SK-N-SH treated with all-trans-retinoic acid at 6 μM for 48 hours (cell line): ENCODE measurements at regions not wholly inside any gene's neighbourhood (a gene's known extent, or its start where the extent isn't known, plus 50 kb on each side); places are given as distances from the start of the nearest gene placed in this dataset.
"Not testable (repeated sequence)": the region's sequence is repeated elsewhere in the genome, so short reads cannot be mapped to it uniquely, and the experiment has no call there.

ENCODE experiments used
- ATAC-seq: fragments of 200-7000 bp; cut with Tn5 transposase; 3 replicates; pipeline ENCODE4 v1.9.1; 2020; ENCODE audit warnings: mild to moderate bottlenecking, moderate library complexity
- ARNTL ChIP-seq: fragments of 450-650 bp; formaldehyde crosslinking; IDR thresholded peaks from 2 replicates; pipeline ENCODE4 v1.5.0; 2020; ENCODE audit warnings: low read depth, mild to moderate bottlenecking, moderate library complexity, borderline replicate concordance
- BACH2 ChIP-seq: fragments of 250-450 bp; sonication (Bioruptor Pico); IDR thresholded peaks from 2 replicates; pipeline ENCODE4 v1.9.0; 2021; ENCODE audit warnings: mild to moderate bottlenecking, borderline replicate concordance
- CREB5 ChIP-seq: fragments of 250-450 bp; sonication (Bioruptor Pico); IDR thresholded peaks from 2 replicates; pipeline ENCODE4 v1.5.1; 2020; ENCODE audit warnings: low read depth, mild to moderate bottlenecking, moderate library complexity
- CSRNP3 ChIP-seq: fragments of 250-450 bp; sonication (Bioruptor Pico); IDR thresholded peaks from 2 replicates; pipeline ENCODE4 v1.5.1; 2021; ENCODE audit warnings: mild to moderate bottlenecking, moderate library complexity
- ESRRG ChIP-seq: fragments of 250-450 bp; sonication (Bioruptor Pico); IDR thresholded peaks from 2 replicates; pipeline ENCODE4 v1.6.1; 2021; ENCODE audit warnings: mild to moderate bottlenecking
- GLIS3 ChIP-seq: fragments of 250-450 bp; sonication (Bioruptor Pico); IDR thresholded peaks from 2 replicates; pipeline ENCODE4 v1.5.0; 2020; ENCODE audit warnings: mild to moderate bottlenecking, moderate library complexity
- OSR1 ChIP-seq: fragments of 250-450 bp; sonication (Bioruptor Pico); IDR thresholded peaks from 2 replicates; pipeline ENCODE4 v1.8.0; 2022; ENCODE audit warnings: moderate library complexity, mild to moderate bottlenecking, inconsistent platforms
- POU6F1 ChIP-seq: fragments of 250-450 bp; sonication (Bioruptor Pico); IDR thresholded peaks from 2 replicates; pipeline ENCODE4 v1.8.0; 2021; ENCODE audit warnings: low read depth, mild to moderate bottlenecking, moderate library complexity, borderline replicate concordance
- PPARA ChIP-seq: fragments of 250-450 bp; sonication (Bioruptor Pico); IDR thresholded peaks from 2 replicates; pipeline ENCODE4 v1.5.0; 2020; ENCODE audit warnings: mild to moderate bottlenecking, borderline replicate concordance
- RARB ChIP-seq: fragments of 250-450 bp; sonication (Bioruptor Pico); IDR thresholded peaks from 2 replicates; pipeline ENCODE4 v1.8.0; 2021; ENCODE audit warnings: mild to moderate bottlenecking, moderate library complexity
- SNAI2 ChIP-seq: fragments of 250-450 bp; sonication (Bioruptor Pico); IDR thresholded peaks from 2 replicates; pipeline ENCODE4 v1.5.0; 2020; ENCODE audit warnings: mild to moderate bottlenecking, moderate library complexity
- TCF4 ChIP-seq: fragments of 250-450 bp; sonication (Bioruptor Pico); IDR thresholded peaks from 2 replicates; pipeline ENCODE4 v1.8.0; 2021; ENCODE audit warnings: mild to moderate bottlenecking, moderate library complexity, borderline replicate concordance
- TOX ChIP-seq: fragments of 250-450 bp; sonication (Bioruptor Pico); IDR thresholded peaks from 2 replicates; pipeline ENCODE4 v1.8.0; 2021; ENCODE audit warnings: mild to moderate bottlenecking, moderate library complexity, borderline replicate concordance
- TSHZ2 ChIP-seq: fragments of 250-450 bp; sonication (Bioruptor Pico); IDR thresholded peaks from 2 replicates; pipeline ENCODE4 v1.5.0; 2020; ENCODE audit warnings: mild to moderate bottlenecking, moderate library complexity
- ZC3H10 ChIP-seq: fragments of 250-450 bp; sonication (Bioruptor Pico); IDR thresholded peaks from 2 replicates; pipeline ENCODE4 v1.5.1; 2021; ENCODE audit warnings: mild to moderate bottlenecking, moderate library complexity
- ZFP3 ChIP-seq: fragments of 250-450 bp; sonication (Bioruptor Pico); IDR thresholded peaks from 2 replicates; pipeline ENCODE4 v1.5.0; 2020; ENCODE audit warnings: mild to moderate bottlenecking, moderate library complexity
- ZFP30 ChIP-seq: fragments of 450-650 bp; formaldehyde crosslinking; IDR thresholded peaks from 2 replicates; pipeline ENCODE4 v1.5.0; 2022; ENCODE audit warnings: mild to moderate bottlenecking, moderate library complexity
- ZNF565 ChIP-seq: fragments of 450-650 bp; formaldehyde crosslinking; conservative IDR thresholded peaks from 2 replicates; pipeline ENCODE4 v1.5.0; 2020; ENCODE audit warnings: low read depth, mild to moderate bottlenecking, moderate library complexity
- ZNF70 ChIP-seq: fragments of 450-650 bp; formaldehyde crosslinking; IDR thresholded peaks from 2 replicates; pipeline ENCODE4 v1.5.0; 2020; ENCODE audit warnings: mild to moderate bottlenecking, moderate library complexity

- TF ChIP-seq ARNTL (no peak), PPARA (no peak), OSR1 (CRISPR knock-in tag) (no peak), ESRRG (no peak), POU6F1 (no peak), ZNF70 (CRISPR knock-in tag) (no peak), ZC3H10 (CRISPR knock-in tag) (no peak), TSHZ2 (CRISPR knock-in tag) (no peak)
- ATAC-seq, result no peak
These were observed 240.8 kb downstream of the HS3ST3B1 start for GRCh38 chr17:14541714-14542113.

GRCh38 chr17:14539801-14540200 lies 238.9 kb downstream of the HS3ST3B1 start:
- TF ChIP-seq ZNF565 (CRISPR knock-in tag), result no peak
- no peak for TF ChIP-seq ZFP3 (CRISPR knock-in tag)
- TF ChIP-seq SNAI2, result no peak
- no peak for TF ChIP-seq TCF4 (CRISPR knock-in tag)
- TF ChIP-seq CSRNP3, result no peak
- no peak for TF ChIP-seq BACH2 (CRISPR knock-in tag)
- TF ChIP-seq GLIS3, result no peak
- TF ChIP-seq ZNF70 (CRISPR knock-in tag), result no peak
- no peak for TF ChIP-seq POU6F1
- TF ChIP-seq ESRRG, result no peak
- TF ChIP-seq ZFP30 (CRISPR knock-in tag), result no peak
- no peak for TF ChIP-seq TOX (CRISPR knock-in tag)
- ATAC-seq, result no peak

- not testable (repeated sequence) for ATAC-seq
These were observed 231.4 kb downstream of the HS3ST3B1 start for GRCh38 chr17:14532242-14532641.

GRCh38 chr17:14525551-14526455 lies 224.9 kb downstream of the HS3ST3B1 start:
- no peak for ATAC-seq
- TF ChIP-seq CSRNP3 (no peak), RARB (CRISPR knock-in tag) (no peak), TSHZ2 (CRISPR knock-in tag) (no peak), TCF4 (CRISPR knock-in tag) (no peak), POU6F1 (no peak), TOX (CRISPR knock-in tag) (no peak), ESRRG (no peak), ZFP30 (CRISPR knock-in tag) (no peak), PPARA (no peak), GLIS3 (no peak), ZFP3 (CRISPR knock-in tag) (no peak), CREB5 (no peak)
